HEK293 (cell line): ENCODE measurements at regions not wholly inside any gene's neighbourhood (a gene's known extent, or its start where the extent isn't known, plus 50 kb on each side); places are given as distances from the start of the nearest gene placed in this dataset.

Source experiments
- CTCF ChIA-PET: fragments of 350-600 bp; formaldehyde crosslinking; extraction: SDS; loops from one replicate; lab custom pipeline; 2021; ENCODE audit warnings: antibody characterized with exemption; lab: Yijun Ruan, JAX
- POLR2A ChIA-PET: fragments of 300-600 bp; formaldehyde crosslinking; extraction: SDS; loops from one replicate; lab custom pipeline; 2020; ENCODE audit warnings: antibody characterized with exemption, inconsistent platforms; lab: Yijun Ruan, JAX
- H3K27ac ChIP-seq: fragments of 200-500 bp; sonication (Bioruptor generic); 2 replicates; pipeline ENCODE4 v1.5.1; 2014; ENCODE audit warnings: low read depth, low read length, control low read depth, inconsistent platforms; ENCODE audit errors: extremely low read depth
- H3K36me3 ChIP-seq, 2 experiments: fragments of 200-500 bp in 1 of 2; sonication (Bioruptor generic) in 1 of 2; 1 replicate in 1 of 2; 2 replicates in 1 of 2; pipeline ENCODE4 v1.5.1; 2014 to 2017; ENCODE audit warnings: inconsistent platforms in 2 of 2, low read length in 2 of 2; ENCODE audit not compliant: control insufficient read depth in 2 of 2, insufficient read depth in 1 of 2
- H3K4me1 ChIP-seq: fragments of 200-500 bp; sonication (Bioruptor generic); 2 replicates; pipeline ENCODE4 v1.5.1; 2014; ENCODE audit warnings: mild to moderate bottlenecking, low read length, inconsistent platforms; ENCODE audit not compliant: control insufficient read depth, insufficient read depth
- H3K4me3 ChIP-seq: 2 replicates; pipeline ENCODE4 v1.5.1; 2011; ENCODE audit warnings: low read depth, mild to moderate bottlenecking, control low read depth, low read length, moderate library complexity
- H3K9me3 ChIP-seq: fragments of 200-500 bp; sonication (Bioruptor generic); 2 replicates; pipeline ENCODE4 v1.5.1; 2014; ENCODE audit warnings: low read depth, low read length, inconsistent platforms; ENCODE audit not compliant: control insufficient read depth, insufficient read depth
- GLIS2 ChIP-seq: fragments of 450-650 bp; formaldehyde crosslinking; IDR thresholded peaks from 2 replicates; pipeline ENCODE4 v1.5.1; 2016; ENCODE audit warnings: missing biosample characterization, missing genetic modification characterization
- KLF16 ChIP-seq: fragments of 450-650 bp; formaldehyde crosslinking; IDR thresholded peaks from 2 replicates; pipeline ENCODE4 v1.5.1; 2017; ENCODE audit warnings: missing biosample characterization, missing genetic modification characterization
- KLF7 ChIP-seq: fragments of 450-650 bp; formaldehyde crosslinking; IDR thresholded peaks from 2 replicates; pipeline ENCODE4 v1.5.1; 2016; ENCODE audit warnings: missing biosample characterization, missing genetic modification characterization, borderline replicate concordance
- PBX3 ChIP-seq: sonication (generic); formaldehyde crosslinking; IDR thresholded peaks from 2 replicates; pipeline ENCODE4 v1.8.1; 2022; ENCODE audit warnings: mild to moderate bottlenecking, moderate library complexity, missing genetic modification reagents
- SCRT1 ChIP-seq: fragments of 450-650 bp; formaldehyde crosslinking; IDR thresholded peaks from 2 replicates; pipeline ENCODE4 v1.5.1; 2016; ENCODE audit warnings: missing biosample characterization, missing genetic modification characterization, borderline replicate concordance
- SP7 ChIP-seq: fragments of 450-650 bp; formaldehyde crosslinking; IDR thresholded peaks from 2 replicates; pipeline ENCODE4 v1.5.1; 2016; ENCODE audit warnings: missing biosample characterization, missing genetic modification characterization
- ZBTB11 ChIP-seq: fragments of 450-650 bp; formaldehyde crosslinking; conservative IDR thresholded peaks from 2 replicates; pipeline ENCODE4 v1.5.1; 2016; ENCODE audit warnings: low read depth, missing biosample characterization, missing genetic modification characterization
- ZNF157 ChIP-seq: fragments of 450-650 bp; formaldehyde crosslinking; IDR thresholded peaks from 2 replicates; pipeline ENCODE4 v1.5.1; 2016; ENCODE audit warnings: missing biosample characterization, missing genetic modification characterization
- ZNF202 ChIP-seq: fragments of 450-650 bp; formaldehyde crosslinking; IDR thresholded peaks from 2 replicates; pipeline ENCODE4 v1.5.1; 2016; ENCODE audit warnings: missing biosample characterization, missing genetic modification characterization, borderline replicate concordance
- ZNF280D ChIP-seq: fragments of 450-650 bp; formaldehyde crosslinking; IDR thresholded peaks from 2 replicates; pipeline ENCODE4 v1.5.1; 2016; ENCODE audit warnings: missing biosample characterization, missing genetic modification characterization
- ZNF350 ChIP-seq: fragments of 450-650 bp; formaldehyde crosslinking; IDR thresholded peaks from 2 replicates; pipeline ENCODE4 v1.5.0; 2017; ENCODE audit warnings: missing biosample characterization, mild to moderate bottlenecking, missing genetic modification characterization
- ZNF398 ChIP-seq: fragments of 450-650 bp; formaldehyde crosslinking; IDR thresholded peaks from 2 replicates; pipeline ENCODE4 v1.5.1; 2017; ENCODE audit warnings: missing biosample characterization, missing genetic modification characterization
- ZNF423 ChIP-seq: fragments of 450-650 bp; formaldehyde crosslinking; IDR thresholded peaks from 2 replicates; pipeline ENCODE4 v1.5.1; 2016; ENCODE audit warnings: missing biosample characterization, missing genetic modification characterization
- ZNF548 ChIP-seq: fragments of 450-650 bp; formaldehyde crosslinking; IDR thresholded peaks from 2 replicates; pipeline ENCODE4 v1.5.1; 2016; ENCODE audit warnings: missing biosample characterization, missing genetic modification characterization
- ZNF558 ChIP-seq: fragments of 450-650 bp; formaldehyde crosslinking; IDR thresholded peaks from 2 replicates; pipeline ENCODE4 v1.5.1; 2016; ENCODE audit warnings: missing biosample characterization, missing genetic modification characterization
- ZNF610 ChIP-seq: fragments of 450-650 bp; formaldehyde crosslinking; IDR thresholded peaks from 2 replicates; pipeline ENCODE4 v1.5.1; 2016; ENCODE audit warnings: missing biosample characterization, missing genetic modification characterization, borderline replicate concordance
- ZNF791 ChIP-seq: fragments of 450-650 bp; formaldehyde crosslinking; IDR thresholded peaks from 2 replicates; pipeline ENCODE4 v1.5.1; 2016; ENCODE audit warnings: missing biosample characterization, missing genetic modification characterization
- ZSCAN5A ChIP-seq: fragments of 450-650 bp; formaldehyde crosslinking; IDR thresholded peaks from 2 replicates; pipeline ENCODE4 v1.5.1; 2016; ENCODE audit warnings: missing biosample characterization, missing genetic modification characterization

- no peak for TF ChIP-seq ZNF398 (tag by site-specific recombination)
- TF ChIP-seq SCRT1 (tag by site-specific recombination), result no peak
- no peak for TF ChIP-seq ZNF202 (tag by site-specific recombination)
Observed at GRCh38 chr6:139758209-139758611, 383.8 kb upstream of the CITED2 start (continued).

GRCh38 chr6:139757784-139758183 is 383.3 kb upstream of the CITED2 start:
- no peaks in the 10 kb centered on the region for H3K4me1 ChIP-seq
- POLR2A ChIA-PET, result no interaction called here
- no peak overlapping the region for H3K27ac ChIP-seq
- TF ChIP-seq ZNF280D (tag by site-specific recombination) (no peak), ZNF398 (tag by site-specific recombination) (no peak), GLIS2 (tag by site-specific recombination) (no peak)
- no peaks in the 10 kb centered on the region for H3K9me3 ChIP-seq
- CTCF ChIA-PET, result no interaction called here
- H3K36me3 ChIP-seq, result no peaks in the 10 kb centered on the region
- H3K4me3 ChIP-seq, result no peak overlapping the region

GRCh38 chr6:139756381-139756780 is 381.9 kb upstream of the CITED2 start:
- ChIA-PET CTCF (interaction anchor here (0.6 to 0.7 kb wide), 4 partner anchors 33 to 537 kb away, joined by 3 read pairs; no protein-coding TSS in a partner anchor), POLR2A (interaction anchor here (1.3 kb wide), 1 partner anchor 382 kb away, joined by 5 read pairs; the partner anchor contains the start of gene CITED2)
- Histone ChIP-seq H3K9me3 (no peaks in the 10 kb centered on the region), H3K4me3 (no peak overlapping the region), H3K27ac (no peak overlapping the region), H3K4me1 (no peaks in the 10 kb centered on the region), H3K36me3 (no peaks in the 10 kb centered on the region)
- TF ChIP-seq ZNF791, result no peak
- no peak for TF ChIP-seq KLF16 (tag by site-specific recombination)
- TF ChIP-seq ZNF610 (tag by site-specific recombination), result no peak
- TF ChIP-seq ZNF548 (tag by site-specific recombination), result no peak
- TF ChIP-seq ZBTB11 (tag by site-specific recombination), result no peak
- no peak for TF ChIP-seq SP7 (tag by site-specific recombination)
- TF ChIP-seq ZSCAN5A (tag by site-specific recombination), result no peak
- TF ChIP-seq PBX3, result no peak
- TF ChIP-seq ZNF350 (tag by site-specific recombination), result no peak
- TF ChIP-seq KLF7 (tag by site-specific recombination), result no peak
- no peak for TF ChIP-seq ZNF157
- no peak for TF ChIP-seq ZNF558 (tag by site-specific recombination)
- TF ChIP-seq ZNF423 (tag by site-specific recombination), result no peak
